GM18858 (cell line): ENCODE measurements at regions not wholly inside any gene's neighbourhood (a gene's known extent, or its start where the extent isn't known, plus 50 kb on each side); places are given as distances from the start of the nearest gene placed in this dataset.
"Not testable (repeated sequence)": the region's sequence is repeated elsewhere in the genome, so short reads cannot be mapped to it uniquely, and the experiment has no call there.

Source experiments
- ATAC-seq: cut with Tn5 transposase; IDR thresholded peaks from one replicate; pipeline ENCODE4 v1.9.1; 2021; ENCODE audit not compliant: unreplicated experiment

DNA sequence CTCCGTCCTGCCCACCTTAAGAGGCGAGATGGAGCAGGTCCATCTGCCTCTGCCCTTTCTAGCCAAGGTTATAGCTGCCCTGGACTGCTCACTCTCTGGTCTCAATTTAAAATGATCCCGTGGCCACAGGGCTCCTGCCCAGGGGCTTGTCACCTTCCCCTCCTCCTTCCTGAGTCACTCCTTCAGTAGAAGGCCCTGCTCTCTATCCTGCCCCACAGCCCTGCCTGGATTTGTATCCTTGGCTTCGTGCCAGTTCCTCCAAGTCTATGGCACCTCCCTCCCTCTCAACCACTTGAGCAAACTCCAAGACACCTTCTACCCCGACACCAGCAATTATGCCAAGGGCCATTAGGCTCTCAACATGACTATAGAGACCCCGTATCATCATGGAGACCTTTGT lies 105.3 kb upstream of the PZP start:
- ATAC-seq: not testable (repeated sequence)

GRCh38 chr12:9312406-9313392 lies 104.5 kb upstream of the PZP start:
- not testable (repeated sequence) for ATAC-seq

DNA sequence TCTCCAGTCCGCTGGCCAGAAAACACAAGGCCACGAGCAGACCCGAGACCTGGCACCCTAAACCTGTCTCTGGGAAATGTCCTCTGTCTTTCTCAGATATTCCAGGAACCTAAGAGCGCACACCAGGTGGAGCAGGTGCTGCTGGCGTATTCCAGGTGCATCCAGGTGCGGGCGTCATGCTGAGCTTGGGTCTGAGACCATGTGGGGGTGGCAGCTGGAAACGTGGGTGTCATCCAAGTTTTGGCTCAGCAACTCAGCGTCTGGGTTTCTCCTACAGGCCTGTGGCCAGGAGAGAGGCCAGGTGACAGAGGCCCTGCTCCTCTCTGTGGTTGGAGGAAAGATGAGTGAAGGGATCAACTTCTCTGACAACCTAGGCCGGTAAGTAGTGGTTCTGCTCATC lies 103.3 kb upstream of the PZP start:
- ATAC-seq: not testable (repeated sequence)

GRCh38 chr12:9310645-9311044 lies 102.5 kb upstream of the PZP start:
- not testable (repeated sequence) for ATAC-seq

DNA sequence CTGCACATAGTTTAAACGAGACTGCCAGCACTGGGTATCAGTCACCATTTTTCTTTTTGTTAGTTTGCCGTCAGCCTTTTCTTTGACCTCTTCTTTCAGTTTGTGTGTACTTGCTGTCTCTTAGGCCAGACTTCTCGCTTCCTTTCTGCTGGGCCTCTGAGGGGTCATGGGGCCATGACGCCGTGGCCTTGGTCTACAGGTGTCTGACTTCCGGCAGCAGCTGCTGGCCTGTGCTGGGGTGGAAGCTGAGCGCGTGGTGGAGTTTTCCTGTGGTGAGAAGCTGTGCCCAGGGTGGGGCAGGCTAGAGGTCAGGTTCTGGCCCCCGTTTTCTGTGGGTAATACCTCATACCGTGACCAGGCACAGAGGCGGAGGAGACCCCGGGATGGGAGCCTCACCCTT lies 101.6 kb upstream of the PZP start:
- not testable (repeated sequence) for ATAC-seq

GRCh38 chr12:9308745-9309144 lies 100.5 kb upstream of the PZP start:
- peak; percentile 70 for ATAC-seq

DNA sequence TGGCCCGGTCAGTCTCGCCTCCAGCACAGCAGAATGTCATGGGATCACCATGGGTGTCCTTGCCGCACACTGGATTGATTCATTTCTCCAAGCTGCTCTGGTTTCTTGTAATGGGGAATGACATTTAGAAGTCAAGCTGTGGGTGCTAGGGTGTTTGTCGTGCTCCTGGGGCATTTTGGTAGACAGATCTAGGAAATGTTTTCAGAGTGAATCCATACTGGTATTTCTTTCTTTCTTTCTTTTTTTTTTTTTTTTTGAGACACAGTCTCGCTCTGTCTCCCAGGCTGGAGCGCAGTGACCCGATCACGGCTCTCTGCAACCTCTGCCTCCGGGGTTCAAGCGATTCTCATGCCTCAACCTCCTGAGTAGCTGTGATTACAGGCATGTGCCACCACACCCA lies 100.0 kb upstream of the PZP start:
- ATAC-seq: not testable (repeated sequence)

GRCh38 chr12:9307255-9307654 lies 99.1 kb upstream of the PZP start:
- not testable (repeated sequence) for ATAC-seq

DNA sequence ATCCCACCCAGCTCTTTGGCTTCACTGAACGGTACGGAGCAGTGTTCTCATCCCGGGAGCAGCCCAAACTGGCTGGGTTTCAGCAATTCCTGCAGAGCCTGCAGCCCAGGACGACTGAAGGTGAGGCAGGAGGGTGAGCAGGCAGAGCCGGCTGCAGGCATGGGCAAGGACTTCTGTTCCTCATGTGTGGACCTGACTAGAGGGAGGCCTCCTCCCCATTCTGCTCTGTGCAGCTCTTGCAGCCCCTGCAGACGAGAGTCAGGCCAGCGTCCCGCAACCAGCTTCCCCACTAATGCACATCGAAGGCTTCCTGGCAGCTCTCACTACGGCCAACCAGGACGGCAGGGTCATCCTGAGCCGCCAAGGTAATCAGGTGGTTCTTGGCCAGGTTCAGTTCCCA lies 97.8 kb upstream of the PZP start:
- not testable (repeated sequence) for ATAC-seq

- not testable (repeated sequence) for ATAC-seq
These were observed 96.3 kb upstream of the PZP start for GRCh38 chr12:9304540-9304939.

GRCh38 chr12:9295872-9296271 lies 87.7 kb upstream of the PZP start:
- ATAC-seq: not testable (repeated sequence)

GRCh38 chr12:9294072-9294620 lies 86.0 kb upstream of the PZP start:
- not testable (repeated sequence) for ATAC-seq

- not testable (repeated sequence) for ATAC-seq
These were observed 85.2 kb upstream of the PZP start for GRCh38 chr12:9293391-9293790.

- not testable (repeated sequence) for ATAC-seq
These were observed 81.8 kb upstream of the PZP start for GRCh38 chr12:9289984-9290383.

DNA sequence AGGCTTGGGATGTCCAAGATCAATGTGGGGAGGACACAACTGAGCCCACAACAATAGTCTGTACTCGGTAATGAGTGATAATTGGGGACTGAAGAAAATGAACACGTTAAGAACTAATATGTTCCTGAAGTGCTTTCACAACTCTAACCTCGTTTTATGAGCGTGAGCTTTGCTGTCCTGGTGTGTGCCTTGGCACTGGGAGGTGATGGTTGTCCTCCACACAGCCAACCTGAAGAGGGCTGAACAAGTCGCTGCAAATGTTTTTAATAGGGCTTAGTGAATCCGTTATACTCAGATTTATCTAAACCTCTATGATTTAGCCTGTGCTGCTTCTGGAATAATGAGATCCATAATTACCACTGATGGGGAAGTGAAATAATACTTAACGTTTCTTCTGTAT lies 76.5 kb upstream of the PZP start:
- peak; percentile 44 for ATAC-seq

DNA sequence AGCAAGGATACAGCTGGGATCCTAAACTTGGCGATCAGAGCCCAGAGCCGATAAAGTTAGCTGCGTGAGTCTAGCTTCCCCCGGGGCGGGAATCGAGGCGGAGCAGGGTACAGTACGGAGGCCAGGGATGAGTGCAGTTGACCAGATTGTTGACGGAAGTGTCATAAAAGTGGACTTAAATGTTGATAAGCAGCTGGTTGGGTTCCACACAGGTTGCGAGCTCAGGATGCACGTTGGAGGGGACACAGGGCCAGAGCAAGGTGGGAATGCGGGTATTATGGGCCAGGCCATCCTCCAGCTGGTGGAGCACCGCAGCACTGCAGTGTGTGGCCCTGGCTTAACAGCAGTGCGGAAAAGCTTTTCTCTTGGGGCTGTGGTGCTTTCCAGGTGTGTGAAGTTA lies 76.0 kb upstream of the PZP start:
- not testable (repeated sequence) for ATAC-seq

- ATAC-seq: not testable (repeated sequence)
These were observed 75.3 kb upstream of the PZP start for GRCh38 chr12:9283346-9284095.

DNA sequence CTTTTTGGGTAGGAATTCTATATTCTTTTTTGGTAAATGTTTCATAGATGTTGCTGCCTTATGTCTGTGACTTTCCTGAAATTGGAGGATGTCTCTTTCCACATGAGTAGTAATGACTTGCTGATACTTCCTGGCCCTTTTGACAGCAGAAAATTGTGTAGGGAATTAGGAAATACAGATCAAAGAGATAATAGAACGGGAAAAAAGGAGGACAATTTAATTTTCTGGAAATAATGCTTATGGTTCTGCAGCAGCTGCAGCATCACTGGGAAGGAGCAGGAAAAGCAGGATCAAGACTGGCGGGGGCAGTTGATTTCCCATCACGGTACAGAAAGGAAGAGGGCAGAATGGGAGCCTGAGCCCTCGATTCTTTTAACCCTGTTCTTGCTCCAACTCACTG lies 68.8 kb upstream of the PZP start:
- no peak for ATAC-seq

DNA sequence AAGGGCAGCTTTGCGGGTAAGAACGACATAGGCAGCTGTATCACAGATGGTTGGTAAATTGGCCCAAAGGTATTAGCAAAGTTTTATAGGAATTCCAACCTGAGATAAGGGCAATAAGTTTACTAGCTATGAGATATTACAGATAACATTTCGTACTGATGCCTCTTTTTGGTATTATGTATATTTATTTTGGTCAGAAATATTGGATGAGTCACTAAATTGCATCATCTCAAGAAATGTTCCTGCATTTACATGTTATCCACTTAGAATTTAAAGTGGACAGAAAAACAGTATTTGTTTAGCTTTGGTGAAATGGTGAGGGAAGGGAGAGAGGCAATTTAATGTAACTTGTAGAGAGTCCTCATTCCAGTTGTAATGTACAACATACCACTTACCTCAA lies 65.1 kb upstream of the PZP start:
- ATAC-seq: no peak

GRCh38 chr12:9271875-9272274 lies 63.7 kb upstream of the PZP start:
- ATAC-seq: no peak

- no peak for ATAC-seq
These were observed 56.4 kb upstream of the PZP start for GRCh38 chr12:9264546-9264945.

GRCh38 chr12:9260931-9261330 lies 52.7 kb upstream of the PZP start:
- no peak for ATAC-seq
